Activated CD8-positive, alpha-beta memory T cell treated with anti-CD3 and anti-CD28 coated beads for 48 hours (primary cell): ENCODE measurements at regions not wholly inside any gene's neighbourhood (a gene's known extent, or its start where the extent isn't known, plus 50 kb on each side); places are given as distances from the start of the nearest gene placed in this dataset.
"Not testable (repeated sequence)": the region's sequence is repeated elsewhere in the genome, so short reads cannot be mapped to it uniquely, and the experiment has no call there.

Experiments
- DNase-seq, 3 experiments: peaks; one replicate each; pipeline ENCODE4 v3.0.0-alpha.2; 2020; ENCODE audit warnings: low read depth in 2 of 3, low spot score in 2 of 3

DNA sequence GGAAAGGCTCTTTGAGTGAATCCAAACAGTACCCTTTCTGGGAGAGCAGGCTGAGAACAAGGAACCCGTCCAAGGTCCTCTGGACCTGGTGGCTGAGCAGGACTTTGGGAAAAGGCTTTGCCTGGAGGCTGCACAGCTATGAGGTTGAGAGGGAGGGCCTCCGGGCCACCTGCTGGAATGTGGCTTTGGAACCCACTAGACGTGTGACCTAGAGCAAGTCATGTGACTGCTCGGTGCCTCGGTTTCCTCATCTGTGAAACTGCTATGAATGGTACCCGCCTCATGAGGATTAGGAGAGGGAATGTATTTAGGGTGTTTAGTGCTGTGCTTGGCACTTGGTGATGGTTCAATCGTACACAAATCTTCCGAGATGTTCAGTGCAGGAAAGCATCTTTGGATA is 50.4 kb downstream of the HAPSTR1 start:
- no peak for DNase-seq

DNA sequence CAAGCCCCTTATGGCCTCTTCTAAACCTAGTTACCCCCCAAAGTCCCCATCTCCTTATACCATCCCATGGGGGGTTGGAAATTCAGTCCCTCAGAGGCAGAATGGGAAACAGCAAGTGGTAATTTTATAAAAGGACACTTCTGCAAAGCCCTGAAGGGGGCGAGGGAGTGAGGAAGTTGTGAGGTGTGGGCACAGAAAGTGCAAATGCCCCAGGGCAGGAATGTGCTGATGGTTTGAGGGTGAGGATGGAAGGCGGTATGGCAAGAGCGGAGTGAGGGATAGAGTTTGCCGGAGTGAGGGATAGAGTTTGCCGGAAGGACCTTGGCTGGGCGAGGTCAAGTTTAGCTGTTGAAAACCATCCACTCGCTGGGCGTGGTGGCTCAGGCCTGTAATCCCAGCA is 52.7 kb downstream of the HAPSTR1 start:
- DNase-seq: no peak

DNA sequence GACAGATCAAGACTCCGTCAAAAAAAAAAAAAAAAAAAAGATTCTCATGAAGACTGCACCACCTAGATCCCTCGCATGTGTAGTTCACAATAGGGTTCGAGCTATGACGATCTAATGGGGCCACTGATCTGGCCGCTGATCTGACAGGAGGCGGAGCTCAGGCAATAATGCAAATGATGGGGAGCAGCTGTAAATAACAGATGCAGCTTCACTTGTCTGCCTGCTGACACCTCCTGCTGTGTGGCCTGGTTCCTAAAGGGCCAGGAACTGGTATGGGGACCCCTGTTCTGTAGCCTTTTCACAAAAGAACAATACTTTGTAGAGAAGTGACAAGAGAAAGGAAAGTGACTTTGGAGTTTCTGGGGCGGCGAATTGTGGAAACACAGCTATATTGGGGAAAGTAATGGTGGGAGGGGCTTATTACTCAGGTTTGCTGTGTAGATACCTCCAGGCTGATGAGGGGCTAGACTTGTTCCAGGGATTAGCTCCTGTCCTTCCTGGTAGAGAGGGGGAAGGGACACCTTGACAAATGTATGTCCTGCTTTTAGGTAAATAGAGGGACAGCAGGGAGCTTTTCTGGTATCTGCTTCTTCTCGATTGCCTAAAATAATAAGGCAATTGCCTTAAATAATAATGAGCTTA is 57.1 kb downstream of the HAPSTR1 start:
- DNase-seq: no peak

DNA sequence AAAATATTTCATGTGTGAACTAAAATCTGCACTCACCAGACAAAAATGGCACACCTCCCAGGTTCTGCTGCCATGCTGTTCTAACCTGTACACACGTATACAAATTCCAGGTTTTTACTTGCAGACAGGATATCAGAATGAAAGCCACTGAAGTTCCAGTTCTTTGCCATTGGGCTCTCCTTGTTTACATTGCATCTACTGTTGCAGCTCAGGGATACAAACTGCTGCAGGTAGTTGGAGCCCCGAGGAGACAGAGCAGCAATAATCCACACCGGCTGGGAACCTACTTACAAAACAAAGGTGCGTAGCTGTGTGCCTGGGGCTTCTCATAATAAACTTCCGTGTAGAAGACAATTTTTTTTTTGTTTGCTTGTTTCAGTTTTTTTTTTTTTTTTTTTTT is 59.6 kb downstream of the HAPSTR1 start:
- DNase-seq: no peak

DNA sequence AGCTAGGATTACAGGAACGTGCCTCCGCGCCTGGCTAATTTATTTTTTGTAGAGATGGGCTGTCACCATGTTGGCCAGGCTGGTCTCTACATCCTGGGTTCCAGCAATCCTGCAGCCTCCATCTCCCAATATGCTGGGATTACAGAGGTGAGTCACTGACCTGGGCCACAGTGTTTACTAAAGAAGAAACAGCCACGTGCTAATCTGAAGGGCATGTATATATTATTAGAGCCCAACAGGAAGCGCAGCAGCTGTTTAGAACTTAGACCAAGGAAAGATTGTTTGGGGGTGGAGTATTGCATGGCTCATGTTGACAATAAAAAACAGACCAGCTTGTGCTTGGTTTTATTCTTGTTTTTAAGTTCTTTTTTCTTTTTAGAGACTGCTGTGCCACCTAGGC is 60.2 kb downstream of the HAPSTR1 start:
- DNase-seq: no peak

DNA sequence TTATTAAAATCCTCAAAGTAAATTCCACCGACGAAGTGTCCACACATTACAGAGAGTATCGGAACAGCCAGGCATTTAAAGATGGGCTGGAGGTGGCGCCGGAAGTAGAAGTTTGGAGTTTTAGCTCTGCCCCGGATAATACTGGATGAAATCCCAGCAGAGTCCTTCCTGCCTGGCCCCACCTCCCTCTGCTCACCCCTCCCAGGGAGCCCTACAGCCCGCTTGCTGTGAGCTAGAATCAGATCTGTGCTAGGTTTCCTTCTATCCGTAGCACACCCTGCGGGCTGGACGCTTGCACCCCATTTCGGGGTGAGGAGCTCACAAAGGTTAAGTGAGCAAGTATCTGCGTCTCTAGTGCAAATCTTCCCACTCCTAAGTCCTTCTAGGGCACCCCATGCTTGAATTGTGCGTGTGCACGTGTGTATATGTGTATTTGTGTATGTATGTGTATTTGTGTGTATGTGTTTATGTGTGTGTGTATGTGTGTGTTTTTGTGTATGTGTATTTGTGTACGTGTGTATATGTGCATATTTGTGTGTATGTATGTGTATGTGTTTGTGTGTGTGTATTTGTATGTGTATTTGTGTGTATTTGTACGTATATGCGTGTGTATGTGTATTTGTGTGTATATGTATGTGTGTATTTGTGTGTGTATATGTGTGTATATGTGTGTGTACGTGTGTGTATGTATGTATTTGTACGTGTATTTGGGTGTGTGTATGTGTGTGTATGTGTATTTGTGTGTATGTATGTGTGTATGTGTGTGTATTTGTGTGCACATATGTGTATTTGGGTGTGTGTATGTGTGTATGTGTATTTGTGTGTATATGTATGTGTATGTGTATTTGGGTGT is 61.4 kb downstream of the HAPSTR1 start:
- DNase-seq: no peak

DNA sequence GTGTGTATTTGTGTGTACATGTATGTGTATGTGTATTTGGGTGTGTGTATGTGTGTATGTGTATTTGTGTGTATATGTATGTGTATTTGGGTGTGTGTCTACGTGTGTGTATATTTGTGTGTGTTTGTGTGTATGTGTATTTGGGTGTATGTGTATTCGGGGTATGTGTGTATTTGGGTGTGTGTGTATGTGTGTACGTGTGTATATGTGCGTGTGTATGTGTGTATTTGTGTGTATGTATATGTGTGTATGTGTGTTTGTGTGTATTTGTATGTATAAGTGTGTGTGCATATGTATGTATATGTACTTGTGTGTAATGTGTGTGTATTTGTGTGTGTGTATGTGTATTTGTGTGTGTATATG is 62.0 kb downstream of the HAPSTR1 start:
- DNase-seq: no peak

DNA sequence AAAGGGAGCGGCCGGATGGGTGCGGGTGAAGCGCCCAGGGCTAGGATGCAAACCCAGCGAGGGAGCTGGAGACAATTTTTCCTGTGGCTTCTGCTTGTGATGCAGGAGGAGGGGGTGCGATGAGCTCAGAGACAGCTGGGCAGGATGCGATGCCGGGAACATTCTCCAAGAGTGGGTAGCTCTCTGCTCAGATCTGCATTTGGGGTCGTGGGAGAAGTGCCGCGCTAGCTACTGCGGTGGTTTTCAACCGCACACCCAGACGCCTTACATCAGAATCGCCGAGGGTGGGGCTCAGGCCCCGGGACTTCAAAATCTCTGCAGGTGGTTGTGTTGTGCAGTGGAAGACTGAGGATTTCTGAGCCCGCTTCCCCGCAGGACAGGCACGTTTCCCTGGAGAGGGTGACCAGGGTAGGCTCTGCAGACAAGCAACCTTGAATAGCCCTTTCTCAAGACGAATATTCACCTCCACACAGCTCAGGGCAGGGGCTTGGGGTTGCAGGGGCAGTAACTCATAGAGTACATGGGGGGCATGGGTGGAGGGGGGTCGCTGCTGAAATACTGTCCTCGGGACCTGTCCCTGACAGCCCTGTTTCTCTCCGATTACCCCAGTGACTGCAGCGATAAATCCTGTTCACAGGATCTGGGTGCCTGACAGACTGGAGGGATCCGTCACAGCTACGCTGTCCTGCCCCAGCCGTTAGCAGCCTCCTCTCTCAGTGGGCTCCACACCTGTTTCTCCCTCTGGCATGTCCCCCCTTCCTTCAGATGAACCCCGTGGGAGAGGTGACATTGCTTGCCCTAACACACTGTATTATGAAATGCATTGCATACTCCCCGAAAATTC is 63.3 kb downstream of the HAPSTR1 start:
- no peak for DNase-seq

DNA sequence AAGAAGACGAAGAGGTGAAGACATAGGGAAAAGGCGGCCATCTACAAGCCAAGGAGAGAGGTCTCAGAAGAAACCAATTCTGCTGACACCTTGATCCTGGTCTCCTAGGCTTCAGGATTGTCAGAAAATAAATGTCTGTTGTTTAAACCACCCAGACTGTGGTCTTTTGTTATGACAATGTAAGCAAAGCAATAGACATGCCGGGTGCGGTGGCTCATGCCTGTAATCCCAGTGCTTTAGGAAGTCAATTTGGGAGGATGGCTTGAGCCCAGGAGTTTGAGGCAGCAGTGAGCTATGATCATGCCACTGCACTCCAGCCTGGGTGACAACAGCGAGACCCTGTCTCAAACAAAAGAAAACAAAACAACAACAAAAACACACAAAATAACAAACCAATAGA is 64.4 kb downstream of the HAPSTR1 start:
- DNase-seq: no peak

DNA sequence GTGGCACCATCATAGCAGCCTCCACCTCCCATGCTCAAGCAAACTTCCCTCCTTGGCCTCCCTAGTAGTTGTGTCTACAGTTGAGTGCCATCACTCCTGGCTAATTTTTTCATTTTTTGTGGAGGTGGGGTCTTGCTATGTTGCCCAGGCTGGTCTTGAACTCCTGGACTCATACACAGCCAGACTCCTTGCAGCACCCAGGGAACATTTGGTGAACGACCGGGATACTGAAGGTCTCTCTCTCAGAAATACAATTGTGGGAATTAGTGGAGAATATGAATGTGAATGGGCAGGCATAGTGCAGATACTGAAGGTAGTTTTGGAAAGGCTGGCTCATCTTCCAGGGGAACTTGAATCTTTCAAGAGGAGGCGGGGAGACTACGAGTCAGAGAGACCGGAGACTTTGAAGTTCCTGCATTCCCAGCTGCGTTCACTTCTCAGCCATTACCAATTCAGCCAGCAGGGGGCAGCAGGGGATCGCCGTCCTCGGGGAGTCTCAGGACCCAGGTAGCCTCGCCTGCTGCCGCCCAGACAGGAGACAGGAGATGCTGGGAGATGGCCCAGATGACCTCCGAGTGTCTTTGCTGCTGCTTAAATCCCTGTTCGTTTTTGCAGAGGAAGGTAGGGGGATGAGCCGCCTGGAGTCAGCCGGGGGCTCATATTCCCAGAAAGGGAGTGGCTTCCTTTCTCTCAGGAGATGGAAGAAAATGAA is 68.6 kb downstream of the HAPSTR1 start:
- DNase-seq: peak in 2 of 3 experiments; percentile 8 to 17

DNA sequence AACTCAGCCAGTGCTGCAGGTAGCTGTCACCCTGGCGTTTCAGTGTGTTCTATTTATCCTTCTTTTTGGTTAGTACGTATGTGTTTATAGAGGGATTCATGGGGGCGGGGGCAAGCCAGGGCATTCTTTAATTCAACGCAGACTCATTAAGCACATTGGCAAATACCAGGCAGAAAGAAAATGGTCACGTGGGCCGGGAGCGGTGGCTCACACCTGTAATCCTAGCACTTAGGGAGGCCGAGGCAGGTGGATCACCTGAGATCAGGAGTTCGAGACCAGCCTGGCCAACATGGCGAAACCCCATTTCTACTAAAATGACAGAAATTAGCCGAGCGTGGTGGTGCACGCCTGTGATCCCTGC is 69.1 kb downstream of the HAPSTR1 start:
- no peak for DNase-seq

DNA sequence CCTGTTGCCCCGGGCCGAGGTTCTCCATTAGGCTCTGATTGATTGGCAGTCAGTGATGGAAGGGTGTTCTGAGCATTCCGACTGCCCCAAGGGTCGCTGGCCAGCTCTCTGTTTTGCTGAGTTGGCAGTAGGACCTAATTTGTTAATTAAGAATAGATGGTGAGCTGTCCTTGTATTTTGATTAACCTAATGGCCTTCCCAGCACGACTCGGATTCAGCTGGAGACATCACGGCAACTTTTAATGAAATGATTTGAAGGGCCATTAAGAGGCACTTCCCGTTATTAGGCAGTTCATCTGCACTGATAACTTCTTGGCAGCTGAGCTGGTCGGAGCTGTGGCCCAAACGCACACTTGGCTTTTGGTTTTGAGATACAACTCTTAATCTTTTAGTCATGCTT is 74.2 kb downstream of the HAPSTR1 start:
- no peak for DNase-seq

DNA sequence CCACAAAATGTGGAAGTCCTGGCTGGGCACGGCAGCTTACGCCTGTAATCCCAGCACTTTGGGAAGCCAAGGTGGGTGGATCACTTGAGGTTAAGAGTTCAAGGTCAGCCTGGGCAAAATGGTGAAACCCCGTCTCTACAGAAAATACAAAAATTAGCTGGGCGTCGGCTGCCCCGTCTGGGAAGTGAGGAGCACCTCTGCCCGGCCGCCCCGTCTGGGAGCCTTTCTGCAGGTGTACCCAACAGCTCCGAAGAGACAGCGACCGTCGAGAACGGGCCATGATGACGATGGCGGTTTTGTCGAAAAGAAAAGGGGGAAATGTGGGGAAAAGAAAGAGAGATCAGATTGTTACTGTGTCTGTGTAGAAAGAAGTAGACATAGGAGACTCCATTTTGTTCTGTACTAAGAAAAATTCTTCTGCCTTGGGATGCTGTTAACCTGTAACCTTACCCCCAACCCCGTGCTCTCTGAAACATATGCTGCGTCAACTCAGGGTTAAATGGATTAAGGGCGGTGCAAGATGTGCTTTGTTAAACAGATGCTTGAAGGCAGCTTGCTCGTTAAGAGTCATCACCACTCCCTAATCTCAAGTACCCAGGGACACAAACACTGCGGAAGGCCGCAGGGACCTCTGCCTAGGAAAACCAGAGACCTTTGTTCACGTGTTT is 75.0 kb downstream of the HAPSTR1 start:
- DNase-seq: not testable (repeated sequence)

DNA sequence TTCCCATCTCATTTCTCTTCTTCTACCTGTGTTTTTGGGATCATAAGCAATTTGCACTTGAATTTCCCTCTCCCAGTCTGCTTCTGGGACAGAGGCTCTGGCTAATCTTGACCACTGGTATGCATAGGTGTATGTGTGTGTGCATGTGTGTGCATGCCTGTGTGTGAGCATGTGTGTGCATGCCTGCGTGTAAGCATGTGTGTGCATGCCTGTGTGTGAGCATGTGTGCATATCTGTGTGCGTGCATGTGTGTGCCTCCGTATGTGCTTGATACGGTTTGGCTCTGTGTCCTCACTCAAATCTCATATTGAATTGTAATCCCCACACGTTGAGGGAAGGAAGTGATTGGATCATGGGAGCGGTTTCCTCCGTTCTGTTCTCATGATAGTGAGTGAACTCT is 77.7 kb downstream of the HAPSTR1 start:
- DNase-seq: no peak

DNA sequence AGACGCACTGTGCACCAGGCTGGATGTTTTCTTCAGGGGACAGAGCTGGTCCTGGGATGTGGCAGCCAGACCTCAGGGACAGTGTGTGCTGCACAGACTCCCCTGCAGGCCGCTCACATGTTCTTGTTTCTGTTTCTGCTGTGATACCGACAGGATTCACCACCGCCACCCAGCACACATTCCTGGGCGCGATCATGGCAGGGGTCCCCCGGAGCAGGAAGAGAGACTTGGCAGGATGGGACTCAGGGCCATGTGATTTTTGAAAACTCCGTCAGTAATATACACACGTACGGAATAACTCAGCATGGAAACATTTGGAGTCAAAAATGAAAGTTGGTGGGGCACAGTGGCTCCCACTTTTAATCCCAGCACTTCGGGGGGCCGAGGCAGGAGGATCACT is 79.0 kb downstream of the HAPSTR1 start:
- DNase-seq: no peak

DNA sequence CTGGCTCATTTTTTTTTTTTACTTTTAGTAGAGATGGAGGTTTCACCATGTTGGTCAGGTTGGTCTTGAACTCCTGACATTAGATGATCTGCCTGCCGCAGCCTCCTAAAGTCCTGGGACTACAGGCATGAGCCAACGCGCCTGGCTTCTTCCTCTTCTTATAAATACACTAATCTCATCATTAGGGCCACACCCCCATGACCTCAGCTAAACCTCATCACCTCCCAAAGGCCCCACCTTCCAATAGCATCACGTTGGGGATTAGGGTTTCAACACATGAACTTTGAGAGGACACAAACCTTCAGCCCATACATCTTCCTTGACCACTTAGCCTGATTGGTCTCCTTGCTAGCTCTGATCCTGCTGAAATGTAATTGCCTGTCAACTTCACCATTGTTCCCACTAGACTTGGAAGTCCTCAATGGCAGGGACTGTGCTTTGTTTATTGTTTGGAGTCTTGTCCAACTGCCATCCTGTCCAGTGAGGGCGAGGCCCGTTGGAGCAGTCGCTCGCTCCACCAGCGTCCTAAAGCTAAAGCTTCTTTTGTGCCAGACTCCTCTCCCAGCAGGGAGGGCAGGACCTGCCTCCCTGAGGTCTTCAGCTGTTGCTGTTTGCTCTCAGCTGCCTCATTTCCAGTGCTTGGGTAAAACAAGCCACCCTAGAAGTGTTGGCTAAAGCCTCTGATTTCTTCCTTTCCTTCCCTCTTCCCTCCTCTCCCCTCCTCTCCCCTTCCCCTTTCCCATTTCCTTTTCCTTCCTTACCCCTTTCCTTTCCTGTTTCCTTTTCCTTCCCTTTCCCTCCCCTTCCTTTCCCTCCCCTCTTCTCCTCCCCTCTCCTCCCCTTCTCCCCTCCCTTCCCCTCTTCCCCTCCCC is 85.3 kb downstream of the HAPSTR1 start:
- no peak for DNase-seq

DNA sequence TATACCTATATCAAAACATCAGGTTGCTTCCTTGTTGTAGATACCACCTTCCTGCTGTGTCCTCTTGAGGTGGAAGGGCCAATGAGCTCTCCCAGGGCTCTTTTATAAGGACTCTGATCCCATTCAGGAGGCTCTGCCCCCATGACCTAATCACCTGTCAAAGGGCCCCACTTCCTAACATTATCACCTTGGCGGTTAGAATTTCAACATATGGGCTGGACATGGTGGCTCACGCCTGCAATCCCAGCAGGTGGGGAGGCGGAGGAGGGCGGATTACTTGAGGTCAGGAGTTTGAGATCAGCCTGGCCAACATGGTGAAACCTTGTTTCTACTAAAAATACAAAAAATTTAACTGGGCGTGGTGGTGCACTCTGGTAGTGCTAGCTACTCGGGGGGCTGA is 86.4 kb downstream of the HAPSTR1 start:
- DNase-seq: no peak

DNA sequence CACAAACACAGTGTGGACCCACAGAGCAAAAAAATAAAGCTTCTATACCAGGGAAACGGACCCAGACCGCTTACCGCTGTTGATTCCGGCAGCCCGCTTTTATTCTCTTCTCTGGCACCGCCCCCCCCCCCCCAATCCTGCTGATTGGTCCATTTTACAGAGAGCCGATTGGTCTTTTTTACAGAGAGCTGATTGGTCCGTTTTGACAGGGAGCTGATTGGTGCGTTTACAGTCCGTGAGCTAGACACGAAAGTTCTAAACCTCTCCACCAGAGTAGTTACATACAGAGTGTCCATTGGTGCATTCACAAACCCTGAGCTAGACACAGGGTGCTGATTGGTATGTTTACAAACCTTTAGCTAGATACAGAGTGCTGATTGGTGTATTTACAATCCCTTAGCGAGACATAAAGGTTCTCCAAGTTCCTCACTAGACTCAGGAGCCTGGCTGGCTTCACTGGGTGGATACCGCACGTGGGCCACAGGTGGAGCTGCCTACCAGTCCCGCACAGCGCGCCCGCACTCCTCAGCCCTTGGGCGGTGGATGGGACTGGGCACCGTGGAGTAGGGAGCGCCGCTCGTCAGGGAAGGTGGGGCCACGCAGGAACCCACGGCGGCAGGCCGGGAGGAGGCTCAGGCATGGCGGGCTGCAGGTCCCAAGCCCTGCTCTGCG is 92.4 kb downstream of the HAPSTR1 start:
- no peak for DNase-seq

DNA sequence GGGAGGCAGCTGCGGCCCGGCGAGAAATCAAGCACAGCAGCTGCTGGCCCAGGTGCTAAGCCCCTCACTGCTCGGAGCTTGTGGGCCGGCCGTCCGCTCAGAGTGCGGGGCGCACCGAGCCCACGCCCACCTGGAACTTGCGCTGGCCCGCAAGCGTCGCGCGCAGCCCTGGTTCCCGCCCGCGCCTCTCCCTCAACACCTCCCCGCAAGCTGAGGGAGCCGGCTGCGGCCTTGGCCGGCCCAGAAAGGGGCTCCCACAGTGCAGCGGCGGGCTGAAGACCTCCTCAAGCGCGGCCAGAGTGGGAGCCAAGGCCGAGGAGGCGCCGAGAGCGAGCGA is 92.9 kb downstream of the HAPSTR1 start:
- no peak for DNase-seq

DNA sequence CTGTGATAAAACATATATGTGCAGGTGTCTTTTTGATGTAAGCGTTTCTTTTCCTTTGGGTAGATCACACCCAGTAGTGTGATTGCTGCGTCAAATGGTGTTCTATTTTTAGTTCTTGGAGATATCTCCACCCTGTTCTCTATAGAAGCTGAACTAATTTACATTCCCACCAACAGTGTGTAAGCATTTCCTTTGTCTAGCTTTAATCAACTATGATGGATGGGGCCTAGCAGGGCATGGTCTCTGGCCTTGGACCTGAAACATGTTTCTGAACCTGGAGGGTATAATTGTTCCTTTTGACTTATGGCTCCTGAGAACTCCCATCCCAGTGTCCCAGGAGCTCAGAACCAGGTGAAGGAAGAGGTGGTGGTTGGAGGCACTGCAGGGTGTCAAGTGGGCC is 93.9 kb downstream of the HAPSTR1 start:
- no peak for DNase-seq
